ENCODE measurements at regions not wholly inside any gene's neighbourhood (a gene's known extent, or its start where the extent isn't known, plus 50 kb on each side); places are given as distances from the start of the nearest gene placed in this dataset.

DNA sequence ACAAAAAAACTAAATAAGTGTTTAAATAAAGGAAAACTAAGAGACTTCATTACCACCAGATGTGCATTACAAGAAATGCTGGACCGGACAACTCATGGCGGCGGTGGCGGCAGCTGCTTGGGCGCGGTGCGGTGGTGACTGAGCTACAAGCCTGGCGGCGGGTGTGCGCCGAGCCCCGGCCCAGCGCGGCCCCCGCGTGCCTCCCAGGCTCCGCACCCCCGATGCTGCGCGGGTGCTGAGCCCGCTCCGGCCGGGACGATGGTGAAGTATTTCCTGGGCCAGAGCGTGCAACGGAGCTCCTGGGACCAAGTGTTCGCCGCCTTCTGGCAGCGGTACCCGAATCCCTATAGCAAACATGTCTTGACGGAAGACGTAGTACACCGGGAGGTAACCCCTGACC, 52.2 kb upstream of the RCOR3 start:
- TF ChIP-seq ZNF433 (tag by site-specific recombination; IDR thresholded peaks at IDR 0.05; ENCODE audit: low read depth) (no peak), ZNF664 (tag by site-specific recombination; IDR thresholded peaks at IDR 0.05) (no peak), ZNF19 (tag by site-specific recombination; IDR thresholded peaks at IDR 0.05; ENCODE audit: low read depth) (no peak), ZNF626 (tag by site-specific recombination; IDR thresholded peaks at IDR 0.05) (no peak), ZNF221 (tag by site-specific recombination; IDR thresholded peaks at IDR 0.05; ENCODE audit: borderline replicate concordance) (no peak), ZNF112 (tag by site-specific recombination; IDR thresholded peaks at IDR 0.05) (no peak), ZNF121 (tag by site-specific recombination; IDR thresholded peaks at IDR 0.05) (no peak), ZNF76 (tag by site-specific recombination; IDR thresholded peaks at IDR 0.05; ENCODE audit: borderline replicate concordance, low read depth) (no peak), MEIS1 (CRISPR knock-in tag; IDR thresholded peaks at IDR 0.05; ENCODE audit: borderline replicate concordance) (no peak), ZNF596 (tag by site-specific recombination; IDR thresholded peaks at IDR 0.05) (no peak), ZNF214 (tag by site-specific recombination; IDR thresholded peaks at IDR 0.05; ENCODE audit: borderline replicate concordance) (no peak)
- TF ChIP-seq, protein P1, sequence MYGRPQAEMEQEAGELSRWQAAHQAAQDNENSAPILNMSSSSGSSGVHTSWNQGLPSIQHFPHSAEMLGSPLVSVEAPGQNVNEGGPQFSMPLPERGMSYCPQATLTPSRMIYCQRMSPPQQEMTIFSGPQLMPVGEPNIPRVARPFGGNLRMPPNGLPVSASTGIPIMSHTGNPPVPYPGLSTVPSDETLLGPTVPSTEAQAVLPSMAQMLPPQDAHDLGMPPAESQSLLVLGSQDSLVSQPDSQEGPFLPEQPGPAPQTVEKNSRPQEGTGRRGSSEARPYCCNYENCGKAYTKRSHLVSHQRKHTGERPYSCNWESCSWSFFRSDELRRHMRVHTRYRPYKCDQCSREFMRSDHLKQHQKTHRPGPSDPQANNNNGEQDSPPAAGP (tag by site-specific recombination; IDR thresholded peaks at IDR 0.05): no peak
- TF ChIP-seq, protein P2, sequence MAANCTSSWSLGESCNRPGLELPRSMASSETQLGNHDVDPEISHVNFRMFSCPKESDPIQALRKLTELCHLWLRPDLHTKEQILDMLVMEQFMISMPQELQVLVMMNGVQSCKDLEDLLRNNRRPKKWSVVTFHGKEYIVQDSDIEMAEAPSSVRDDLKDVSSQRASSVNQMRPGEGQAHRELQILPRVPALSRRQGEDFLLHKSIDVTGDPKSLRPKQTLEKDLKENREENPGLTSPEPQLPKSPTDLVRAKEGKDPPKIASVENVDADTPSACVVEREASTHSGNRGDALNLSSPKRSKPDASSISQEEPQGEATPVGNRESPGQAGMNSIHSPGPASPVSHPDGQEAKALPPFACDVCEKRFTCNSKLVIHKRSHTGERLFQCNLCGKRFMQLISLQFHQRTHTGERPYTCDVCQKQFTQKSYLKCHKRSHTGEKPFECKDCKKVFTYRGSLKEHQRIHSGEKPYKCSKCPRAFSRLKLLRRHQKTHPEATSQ (tag by site-specific recombination; IDR thresholded peaks at IDR 0.05): no peak
- TF ChIP-seq, protein P3, sequence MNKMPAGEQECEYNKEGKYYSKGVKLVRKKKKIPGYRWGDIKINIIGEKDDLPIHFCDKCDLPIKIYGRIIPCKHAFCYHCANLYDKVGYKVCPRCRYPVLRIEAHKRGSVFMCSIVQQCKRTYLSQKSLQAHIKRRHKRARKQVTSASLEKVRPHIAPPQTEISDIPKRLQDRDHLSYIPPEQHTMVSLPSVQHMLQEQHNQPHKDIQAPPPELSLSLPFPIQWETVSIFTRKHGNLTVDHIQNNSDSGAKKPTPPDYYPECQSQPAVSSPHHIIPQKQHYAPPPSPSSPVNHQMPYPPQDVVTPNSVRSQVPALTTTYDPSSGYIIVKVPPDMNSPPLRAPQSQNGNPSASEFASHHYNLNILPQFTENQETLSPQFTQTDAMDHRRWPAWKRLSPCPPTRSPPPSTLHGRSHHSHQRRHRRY (tag by site-specific recombination; IDR thresholded peaks at IDR 0.05): no peak
- TF ChIP-seq, protein P4, sequence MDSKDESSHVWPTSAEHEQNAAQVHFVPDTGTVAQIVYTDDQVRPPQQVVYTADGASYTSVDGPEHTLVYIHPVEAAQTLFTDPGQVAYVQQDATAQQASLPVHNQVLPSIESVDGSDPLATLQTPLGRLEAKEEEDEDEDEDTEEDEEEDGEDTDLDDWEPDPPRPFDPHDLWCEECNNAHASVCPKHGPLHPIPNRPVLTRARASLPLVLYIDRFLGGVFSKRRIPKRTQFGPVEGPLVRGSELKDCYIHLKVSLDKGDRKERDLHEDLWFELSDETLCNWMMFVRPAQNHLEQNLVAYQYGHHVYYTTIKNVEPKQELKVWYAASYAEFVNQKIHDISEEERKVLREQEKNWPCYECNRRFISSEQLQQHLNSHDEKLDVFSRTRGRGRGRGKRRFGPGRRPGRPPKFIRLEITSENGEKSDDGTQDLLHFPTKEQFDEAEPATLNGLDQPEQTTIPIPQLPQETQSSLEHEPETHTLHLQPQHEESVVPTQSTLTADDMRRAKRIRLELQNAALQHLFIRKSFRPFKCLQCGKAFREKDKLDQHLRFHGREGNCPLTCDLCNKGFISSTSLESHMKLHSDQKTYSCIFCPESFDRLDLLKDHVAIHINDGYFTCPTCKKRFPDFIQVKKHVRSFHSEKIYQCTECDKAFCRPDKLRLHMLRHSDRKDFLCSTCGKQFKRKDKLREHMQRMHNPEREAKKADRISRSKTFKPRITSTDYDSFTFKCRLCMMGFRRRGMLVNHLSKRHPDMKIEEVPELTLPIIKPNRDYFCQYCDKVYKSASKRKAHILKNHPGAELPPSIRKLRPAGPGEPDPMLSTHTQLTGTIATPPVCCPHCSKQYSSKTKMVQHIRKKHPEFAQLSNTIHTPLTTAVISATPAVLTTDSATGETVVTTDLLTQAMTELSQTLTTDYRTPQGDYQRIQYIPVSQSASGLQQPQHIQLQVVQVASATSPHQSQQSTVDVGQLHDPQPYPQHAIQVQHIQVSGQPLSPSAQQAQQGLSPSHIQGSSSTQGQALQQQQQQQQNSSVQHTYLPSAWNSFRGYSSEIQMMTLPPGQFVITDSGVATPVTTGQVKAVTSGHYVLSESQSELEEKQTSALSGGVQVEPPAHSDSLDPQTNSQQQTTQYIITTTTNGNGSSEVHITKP (tag by site-specific recombination; IDR thresholded peaks at IDR 0.05): no peak
- no peak overlapping the region for H3K4me3 ChIP-seq (ENCODE audit: low read depth, low read length)
- no peak overlapping the region for H3K27ac ChIP-seq (ENCODE audit: extremely low read depth, low read depth, low read length)
- ChIA-PET CTCF (interaction anchor here (0.7 kb wide), 1 partner anchor 833 kb away, joined by 3 read pairs; no protein-coding TSS in a partner anchor), POLR2A (no interaction called here)
- H3K9me3 ChIP-seq (ENCODE audit: control insufficient read depth, insufficient read depth, low read depth, low read length): no peaks in the 10 kb centered on the region
- no peaks in the 10 kb centered on the region for H3K36me3 ChIP-seq (ENCODE audit: control insufficient read depth in 2 of 2, insufficient read depth in 1 of 2, low read length in 2 of 2)
- H3K4me1 ChIP-seq (ENCODE audit: control insufficient read depth, insufficient read depth, low read length): no peaks in the 10 kb centered on the region

DNA sequence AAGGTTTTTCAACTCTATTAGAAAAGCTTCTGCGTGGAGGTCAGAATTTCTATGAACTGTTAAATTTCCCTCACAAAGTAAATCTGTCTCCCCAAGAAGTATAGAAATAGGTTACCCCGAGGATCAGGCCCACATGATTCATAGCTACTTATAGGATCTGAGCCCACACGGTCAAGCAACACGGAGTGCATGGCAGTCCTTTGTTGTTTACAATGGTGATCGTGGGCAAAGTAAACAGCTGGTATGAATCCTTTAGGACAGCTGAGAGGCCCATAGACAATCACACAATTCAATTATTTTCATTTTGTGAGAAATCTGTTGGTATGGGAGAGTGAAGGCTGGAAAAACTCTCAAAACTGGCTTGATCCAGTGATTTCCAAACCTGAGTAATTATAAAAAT, 58.9 kb upstream of the RCOR3 start:
- Histone ChIP-seq H3K4me1 (ENCODE audit: control insufficient read depth, insufficient read depth, low read length) (no peaks in the 10 kb centered on the region), H3K27ac (ENCODE audit: extremely low read depth, low read depth, low read length) (no peak overlapping the region), H3K36me3 (ENCODE audit: control insufficient read depth in 2 of 2, insufficient read depth in 1 of 2, low read length in 2 of 2) (no peaks in the 10 kb centered on the region), H3K9me3 (ENCODE audit: control insufficient read depth, insufficient read depth, low read depth, low read length) (no peaks in the 10 kb centered on the region), H3K4me3 (ENCODE audit: low read depth, low read length) (no peak overlapping the region)
- TF ChIP-seq ZNF670 (tag by site-specific recombination; IDR thresholded peaks at IDR 0.05; ENCODE audit: low read depth): no peak
- no peak for TF ChIP-seq ZNF658 (tag by site-specific recombination; IDR thresholded peaks at IDR 0.05)
- no peak for TF ChIP-seq WT1 (tag by site-specific recombination; IDR thresholded peaks at IDR 0.05)
- no peak for TF ChIP-seq PRDM1 (tag by site-specific recombination; IDR thresholded peaks at IDR 0.05)
- no peak for TF ChIP-seq ZNF416 (tag by site-specific recombination; IDR thresholded peaks at IDR 0.05)
- TF ChIP-seq KLF1 (tag by site-specific recombination; IDR thresholded peaks at IDR 0.05): no peak
- TF ChIP-seq, protein P5, sequence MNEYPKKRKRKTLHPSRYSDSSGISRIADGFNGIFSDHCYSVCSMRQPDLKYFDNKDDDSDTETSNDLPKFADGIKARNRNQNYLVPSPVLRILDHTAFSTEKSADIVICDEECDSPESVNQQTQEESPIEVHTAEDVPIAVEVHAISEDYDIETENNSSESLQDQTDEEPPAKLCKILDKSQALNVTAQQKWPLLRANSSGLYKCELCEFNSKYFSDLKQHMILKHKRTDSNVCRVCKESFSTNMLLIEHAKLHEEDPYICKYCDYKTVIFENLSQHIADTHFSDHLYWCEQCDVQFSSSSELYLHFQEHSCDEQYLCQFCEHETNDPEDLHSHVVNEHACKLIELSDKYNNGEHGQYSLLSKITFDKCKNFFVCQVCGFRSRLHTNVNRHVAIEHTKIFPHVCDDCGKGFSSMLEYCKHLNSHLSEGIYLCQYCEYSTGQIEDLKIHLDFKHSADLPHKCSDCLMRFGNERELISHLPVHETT (tag by site-specific recombination; IDR thresholded peaks at IDR 0.05): no peak
- TF ChIP-seq ZNF16 (tag by site-specific recombination; IDR thresholded peaks at IDR 0.05; ENCODE audit: low read depth): no peak
- no peak for TF ChIP-seq ZNF426 (tag by site-specific recombination; IDR thresholded peaks at IDR 0.05)
- no peak for TF ChIP-seq ZNF768 (tag by site-specific recombination; IDR thresholded peaks at IDR 0.05)
- no peak for TF ChIP-seq ZNF521 (tag by site-specific recombination; IDR thresholded peaks at IDR 0.05)
- ChIA-PET CTCF (interaction anchor here (0.7 kb wide), 1 partner anchor 84 kb away, joined by 3 read pairs; no protein-coding TSS in a partner anchor), POLR2A (interaction anchor here (0.5 kb wide), 1 partner anchor 130 kb away, joined by 3 read pairs; no protein-coding TSS in a partner anchor)
